ENCODE measurements at regions not wholly inside any gene's neighbourhood (a gene's known extent, or its start where the extent isn't known, plus 50 kb on each side); places are given as distances from the start of the nearest gene placed in this dataset.

- TF ChIP-seq ELK1 (CRISPR knock-in tag; IDR thresholded peaks at IDR 0.05) (no peak), RFX5 (IDR thresholded peaks at IDR 0.05; ENCODE audit: low read depth, low read length) (no peak), NBN (IDR thresholded peaks at IDR 0.05; ENCODE audit: low read depth) (no peak), CTCF (IDR thresholded peaks at IDR 0.05 in 2 of 3, conservative IDR thresholded peaks at IDR 0.05 in 1 of 3; ENCODE audit: insufficient read depth in 2 of 3, low read depth in 1 of 3, low read length in 3 of 3) (no peak), STAG1 (CRISPR knock-in tag; IDR thresholded peaks at IDR 0.05; ENCODE audit: borderline replicate concordance) (no peak), ELF1 (tag; IDR thresholded peaks at IDR 0.05) (no peak), ZNF76 (CRISPR knock-in tag; IDR thresholded peaks at IDR 0.05; ENCODE audit: borderline replicate concordance) (no peak), CHD2 (IDR thresholded peaks at IDR 0.05; ENCODE audit: low read depth, low read length) (no peak), PYGO2 (tag; IDR thresholded peaks at IDR 0.05) (no peak), BRCA1 (IDR thresholded peaks at IDR 0.05) (no peak), BRCA1 (CRISPR knock-in tag; IDR thresholded peaks at IDR 0.05) (no peak), NR2F6 (CRISPR knock-in tag; IDR thresholded peaks at IDR 0.05) (no peak), USF2 (CRISPR knock-in tag; IDR thresholded peaks at IDR 0.05) (no peak), NFRKB (IDR thresholded peaks at IDR 0.05; ENCODE audit: low read depth) (no peak), CHD4 (IDR thresholded peaks at IDR 0.05; ENCODE audit: insufficient read depth, insufficient replicate concordance, low read depth, low read length, poor library complexity, severe bottlenecking) (no peak)
Observed at GRCh38 chr3:166089575-166089974, 252.4 kb upstream of the BCHE start.

All from K562 (cell line).